HEK293T (cell line): ENCODE measurements at regions not wholly inside any gene's neighbourhood (a gene's known extent, or its start where the extent isn't known, plus 50 kb on each side); places are given as distances from the start of the nearest gene placed in this dataset.

Experiments
- ARNT ChIP-seq: fragments of 450-650 bp; IDR thresholded peaks from 2 replicates; pipeline ENCODE4 v1.6.1; 2017; ENCODE audit warnings: mild to moderate bottlenecking
- FOXM1 ChIP-seq: fragments of 450-650 bp; IDR thresholded peaks from 2 replicates; pipeline ENCODE4 v1.6.1; 2017; ENCODE audit warnings: mild to moderate bottlenecking, borderline replicate concordance
- HDGF ChIP-seq: fragments of 450-650 bp; IDR thresholded peaks from 2 replicates; pipeline ENCODE4 v1.6.1; 2017; ENCODE audit warnings: antibody characterized with exemption, borderline replicate concordance
- SP1 ChIP-seq: fragments of 450-650 bp; IDR thresholded peaks from 2 replicates; pipeline ENCODE4 v1.6.1; 2017
- TARDBP ChIP-seq: fragments of 450-650 bp; IDR thresholded peaks from 2 replicates; pipeline ENCODE4 v1.6.1; 2016

DNA sequence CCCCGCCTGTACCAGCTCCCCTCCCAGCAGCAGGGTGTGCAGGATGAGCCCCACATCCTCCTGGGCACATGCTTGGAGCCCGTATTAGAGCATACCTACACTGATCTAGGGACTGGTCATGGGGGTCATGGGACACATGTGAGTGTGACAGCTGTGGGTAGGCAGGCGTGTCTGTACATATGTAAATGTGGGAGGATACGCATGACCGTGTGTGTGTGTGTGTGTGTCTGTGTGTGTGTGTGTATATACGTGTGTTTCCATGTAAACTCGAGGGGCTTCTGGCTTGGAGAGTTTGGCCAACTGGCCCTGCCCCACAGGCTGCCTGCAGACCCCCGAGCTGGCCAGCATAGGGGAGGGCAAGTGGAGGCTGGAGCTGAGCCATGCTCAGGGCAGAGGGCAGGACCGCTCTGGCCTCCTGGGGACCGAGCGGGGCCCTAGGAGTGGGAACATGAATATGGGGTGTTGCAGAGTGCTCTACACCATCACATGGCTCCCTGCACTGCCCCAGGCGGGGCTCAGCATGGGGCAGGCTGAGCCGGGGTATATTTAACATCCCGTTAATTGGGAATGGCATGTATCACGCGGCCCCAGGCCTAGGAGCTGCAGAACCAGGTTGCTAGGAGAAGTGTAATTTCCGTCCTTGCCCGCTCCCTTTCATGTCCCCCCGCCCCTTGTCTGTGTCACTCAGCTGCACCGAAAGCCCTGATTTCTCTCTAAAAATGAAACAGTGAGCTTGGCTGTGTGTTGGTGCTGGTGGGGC lies 152.7 kb upstream of the PCBD1 start:
- TF ChIP-seq FOXM1 = no peak
- TF ChIP-seq TARDBP = no peak
- TF ChIP-seq ARNT = no peak
- no peak for TF ChIP-seq SP1
- TF ChIP-seq HDGF = no peak
